Colonic mucosa (tissue), 4 donors: ENCODE measurements at regions not wholly inside any gene's neighbourhood (a gene's known extent, or its start where the extent isn't known, plus 50 kb on each side); places are given as distances from the start of the nearest gene placed in this dataset.

Experiments used
- DNase-seq: peaks from one replicate; pipeline ENCODE4 v3.0.0-alpha.2; 2020
- H3K27ac ChIP-seq: fragments of 200-600 bp; one replicate; pipeline ENCODE4 v1.8.0; 2021
- H3K27me3 ChIP-seq: fragments of 200-600 bp; one replicate; pipeline ENCODE4 v1.8.0; 2021
- H3K36me3 ChIP-seq: fragments of 200-600 bp; one replicate; pipeline ENCODE4 v1.8.0; 2021
- H3K4me1 ChIP-seq: fragments of 200-600 bp; one replicate; pipeline ENCODE4 v1.8.0; 2021; ENCODE audit warnings: mild to moderate bottlenecking
- H3K4me3 ChIP-seq: fragments of 200-600 bp; one replicate; pipeline ENCODE4 v1.8.0; 2021
- H3K9ac ChIP-seq, 2 donors: one replicate each; pipeline ENCODE4 v1.7.0; 2013; ENCODE audit warnings: control low read depth in 2 of 2, low read depth in 2 of 2, low read length in 2 of 2
- H3K9me3 ChIP-seq: fragments of 200-600 bp; one replicate; pipeline ENCODE4 v1.8.0; 2021
- intact Hi-C: fragments of 100-400 bp; cut with DNase I; formaldehyde crosslinking; loops from one replicate; pipeline ENCODE4 v1.14.1; 2022
- TF ChIP-seq, protein P1 (sequence below): fragments of 200-600 bp; IDR thresholded peaks from one replicate; pipeline ENCODE4 v1.8.0; 2022; ENCODE audit warnings: antibody characterized with exemption, mild to moderate bottlenecking
- donor health status: healthy.
- donor health status: DM: no; HTN: no; CAD: no.
- donor health status: DM: no; HTN: no; CAD: no.

DNA sequence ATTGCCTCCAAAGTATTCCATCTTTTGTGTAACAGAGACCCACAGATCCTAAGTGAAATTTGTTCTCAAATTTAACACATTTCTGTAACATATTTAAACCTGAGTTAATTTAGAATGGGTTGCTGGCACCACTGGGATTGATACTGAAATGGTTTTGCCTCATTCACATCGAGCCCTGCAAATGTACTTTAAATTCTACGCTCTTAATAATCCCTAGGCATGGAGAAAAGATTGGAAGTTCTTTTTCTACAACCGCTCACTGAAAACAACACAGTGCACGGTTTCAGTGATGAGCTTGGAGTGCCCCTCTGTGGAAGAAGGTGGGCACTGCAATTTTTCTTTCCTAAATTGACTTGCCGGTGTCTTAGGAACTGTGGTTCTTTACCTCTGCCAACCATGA lies 109.9 kb upstream of the ATP11B start:
- Histone ChIP-seq H3K4me1 (no peaks in the 10 kb centered on the region), H3K27me3 (no peaks in the 10 kb centered on the region), H3K9me3 (no peaks in the 10 kb centered on the region), H3K36me3 (no peaks in the 10 kb centered on the region), H3K4me3 (peak overlapping the region; percentile 46), H3K27ac (peak overlapping the region; percentile 68), H3K9ac (peak overlapping the region in 1 of 2 donors; percentile 85)
- TF ChIP-seq, protein P1, sequence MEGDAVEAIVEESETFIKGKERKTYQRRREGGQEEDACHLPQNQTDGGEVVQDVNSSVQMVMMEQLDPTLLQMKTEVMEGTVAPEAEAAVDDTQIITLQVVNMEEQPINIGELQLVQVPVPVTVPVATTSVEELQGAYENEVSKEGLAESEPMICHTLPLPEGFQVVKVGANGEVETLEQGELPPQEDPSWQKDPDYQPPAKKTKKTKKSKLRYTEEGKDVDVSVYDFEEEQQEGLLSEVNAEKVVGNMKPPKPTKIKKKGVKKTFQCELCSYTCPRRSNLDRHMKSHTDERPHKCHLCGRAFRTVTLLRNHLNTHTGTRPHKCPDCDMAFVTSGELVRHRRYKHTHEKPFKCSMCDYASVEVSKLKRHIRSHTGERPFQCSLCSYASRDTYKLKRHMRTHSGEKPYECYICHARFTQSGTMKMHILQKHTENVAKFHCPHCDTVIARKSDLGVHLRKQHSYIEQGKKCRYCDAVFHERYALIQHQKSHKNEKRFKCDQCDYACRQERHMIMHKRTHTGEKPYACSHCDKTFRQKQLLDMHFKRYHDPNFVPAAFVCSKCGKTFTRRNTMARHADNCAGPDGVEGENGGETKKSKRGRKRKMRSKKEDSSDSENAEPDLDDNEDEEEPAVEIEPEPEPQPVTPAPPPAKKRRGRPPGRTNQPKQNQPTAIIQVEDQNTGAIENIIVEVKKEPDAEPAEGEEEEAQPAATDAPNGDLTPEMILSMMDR = peak; percentile 89
- DNase-seq = peak; percentile 82
- intact Hi-C loops = loop anchor here (5.0 to 10.0 kb wide), 2 partner anchors 439 to 971 kb away; partner anchors contain the start of gene SOX2

DNA sequence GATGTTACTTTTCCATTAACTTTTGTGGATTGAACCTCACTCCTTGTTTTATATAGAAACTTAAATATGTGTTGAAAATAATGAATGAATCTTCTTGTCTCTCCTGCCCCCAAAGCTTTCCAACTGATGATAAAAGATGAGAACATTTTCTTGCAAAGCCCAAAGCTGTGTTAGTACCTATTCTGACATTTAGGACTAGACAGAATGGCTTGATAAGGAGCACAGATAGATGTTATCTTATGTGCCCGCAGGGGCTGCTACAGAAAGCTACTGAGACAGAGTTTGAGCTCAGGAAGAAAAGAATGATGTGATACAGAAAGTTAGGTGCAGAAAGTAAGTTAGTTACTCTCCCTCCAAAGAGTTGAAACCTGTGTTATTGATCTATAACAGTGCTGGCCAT lies 109.4 kb upstream of the ATP11B start:
- H3K27me3 ChIP-seq = no peaks in the 10 kb centered on the region
- no peak for DNase-seq
- H3K27ac ChIP-seq = no peak overlapping the region
- no peaks in the 10 kb centered on the region for H3K4me1 ChIP-seq
- H3K9me3 ChIP-seq = no peaks in the 10 kb centered on the region
- TF ChIP-seq, protein P1 = no peak
- intact Hi-C loops = loop anchor here (5.0 to 10.0 kb wide), 2 partner anchors 439 to 972 kb away; partner anchors contain the start of gene SOX2
- no peaks in the 10 kb centered on the region for H3K36me3 ChIP-seq
- H3K4me3 ChIP-seq = no peak overlapping the region
- H3K9ac ChIP-seq = no peak overlapping the region

- no peak overlapping the region for H3K27ac ChIP-seq
- intact Hi-C loops = loop anchor here (5.0 to 10.0 kb wide), 2 partner anchors 441 to 1359 kb away; no protein-coding TSS in a partner anchor
- no peak overlapping the region for H3K9ac ChIP-seq
- H3K9me3 ChIP-seq = no peaks in the 10 kb centered on the region
- no peak overlapping the region for H3K4me3 ChIP-seq
- no peak for DNase-seq
- H3K4me1 ChIP-seq = no peaks in the 10 kb centered on the region
- TF ChIP-seq, protein P1 = no peak
- no peaks in the 10 kb centered on the region for H3K27me3 ChIP-seq
- no peaks in the 10 kb centered on the region for H3K36me3 ChIP-seq
Observed at GRCh38 chr3:182686033-182686886, 107.0 kb upstream of the ATP11B start.

GRCh38 chr3:182690172-182690571 lies 103.1 kb upstream of the ATP11B start:
- Histone ChIP-seq H3K27ac (no peak overlapping the region), H3K36me3 (no peaks in the 10 kb centered on the region), H3K9me3 (no peaks in the 10 kb centered on the region), H3K27me3 (no peaks in the 10 kb centered on the region), H3K9ac (no peak overlapping the region), H3K4me1 (no peaks in the 10 kb centered on the region), H3K4me3 (no peak overlapping the region)
- intact Hi-C loops = no loop called here
- no peak for DNase-seq
- TF ChIP-seq, protein P1 = no peak

- Histone ChIP-seq H3K9me3 (no peaks in the 10 kb centered on the region), H3K27me3 (no peaks in the 10 kb centered on the region), H3K4me3 (no peak overlapping the region), H3K36me3 (no peaks in the 10 kb centered on the region), H3K9ac (no peak overlapping the region), H3K4me1 (no peaks in the 10 kb centered on the region), H3K27ac (no peak overlapping the region)
- TF ChIP-seq, protein P1 = no peak
- no peak for DNase-seq
- intact Hi-C loops = no loop called here
Observed at GRCh38 chr3:182692021-182692420, 101.3 kb upstream of the ATP11B start.
